C4-2B (cell line): ENCODE measurements at regions not wholly inside any gene's neighbourhood (a gene's known extent, or its start where the extent isn't known, plus 50 kb on each side); places are given as distances from the start of the nearest gene placed in this dataset.

Experiments used
- CTCF ChIP-seq: fragments of 450-650 bp; conservative IDR thresholded peaks from 2 replicates; pipeline ENCODE4 v1.5.1; 2017; ENCODE audit warnings: mild to moderate bottlenecking
- ZFX ChIP-seq: fragments of 450-650 bp; IDR thresholded peaks from 2 replicates; pipeline ENCODE4 v1.6.1; 2017

GRCh38 chr20:34189572-34190163 is 51.6 kb upstream of the ASIP start:
- no peak for TF ChIP-seq CTCF
- TF ChIP-seq ZFX, result no peak
